ENCODE measurements at regions not wholly inside any gene's neighbourhood (a gene's known extent, or its start where the extent isn't known, plus 50 kb on each side); places are given as distances from the start of the nearest gene placed in this dataset.

DNA sequence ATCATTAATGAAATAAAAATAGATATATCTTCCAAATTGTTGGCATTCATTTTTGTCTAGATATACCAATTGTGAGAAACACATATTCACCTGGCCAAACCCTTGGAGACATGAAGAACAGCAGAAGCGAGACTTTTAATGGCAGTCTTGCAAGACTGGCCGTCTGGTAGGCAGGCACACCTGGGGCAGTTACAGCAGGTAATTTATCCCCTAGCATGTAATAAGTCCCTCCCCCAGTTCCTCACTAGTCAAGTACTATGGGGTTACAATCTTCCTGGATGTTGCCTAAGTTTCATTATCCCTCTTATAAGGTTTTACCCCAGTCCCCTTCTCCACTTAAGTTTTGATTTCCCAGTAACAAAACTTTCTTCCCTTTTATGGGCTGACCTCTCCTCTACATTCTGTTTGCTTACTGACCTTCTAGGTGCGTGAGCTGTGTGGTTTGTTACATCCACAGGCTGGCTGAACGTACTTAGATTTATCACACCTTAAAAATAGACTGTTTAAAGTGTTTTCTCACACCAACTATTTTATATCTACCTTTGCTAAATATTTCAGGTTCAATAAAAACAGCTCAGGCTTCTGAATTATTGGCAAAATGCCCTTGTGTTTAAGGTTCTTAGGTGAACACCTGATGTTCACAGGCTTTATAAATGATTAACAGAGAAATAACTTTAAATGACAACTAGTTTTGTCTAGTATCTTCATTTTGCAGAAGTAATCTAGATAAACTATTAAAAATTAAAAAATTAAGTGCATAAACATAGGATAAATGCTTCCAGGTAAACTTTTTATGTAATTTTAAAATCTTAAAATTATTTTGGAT is 365.0 kb upstream of the TFPI start:
- TF ChIP-seq, protein P1, sequence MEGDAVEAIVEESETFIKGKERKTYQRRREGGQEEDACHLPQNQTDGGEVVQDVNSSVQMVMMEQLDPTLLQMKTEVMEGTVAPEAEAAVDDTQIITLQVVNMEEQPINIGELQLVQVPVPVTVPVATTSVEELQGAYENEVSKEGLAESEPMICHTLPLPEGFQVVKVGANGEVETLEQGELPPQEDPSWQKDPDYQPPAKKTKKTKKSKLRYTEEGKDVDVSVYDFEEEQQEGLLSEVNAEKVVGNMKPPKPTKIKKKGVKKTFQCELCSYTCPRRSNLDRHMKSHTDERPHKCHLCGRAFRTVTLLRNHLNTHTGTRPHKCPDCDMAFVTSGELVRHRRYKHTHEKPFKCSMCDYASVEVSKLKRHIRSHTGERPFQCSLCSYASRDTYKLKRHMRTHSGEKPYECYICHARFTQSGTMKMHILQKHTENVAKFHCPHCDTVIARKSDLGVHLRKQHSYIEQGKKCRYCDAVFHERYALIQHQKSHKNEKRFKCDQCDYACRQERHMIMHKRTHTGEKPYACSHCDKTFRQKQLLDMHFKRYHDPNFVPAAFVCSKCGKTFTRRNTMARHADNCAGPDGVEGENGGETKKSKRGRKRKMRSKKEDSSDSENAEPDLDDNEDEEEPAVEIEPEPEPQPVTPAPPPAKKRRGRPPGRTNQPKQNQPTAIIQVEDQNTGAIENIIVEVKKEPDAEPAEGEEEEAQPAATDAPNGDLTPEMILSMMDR (conservative IDR thresholded peaks at IDR 0.05; ENCODE audit: low read depth, low read length), result no peak
- TF ChIP-seq, protein P2, sequence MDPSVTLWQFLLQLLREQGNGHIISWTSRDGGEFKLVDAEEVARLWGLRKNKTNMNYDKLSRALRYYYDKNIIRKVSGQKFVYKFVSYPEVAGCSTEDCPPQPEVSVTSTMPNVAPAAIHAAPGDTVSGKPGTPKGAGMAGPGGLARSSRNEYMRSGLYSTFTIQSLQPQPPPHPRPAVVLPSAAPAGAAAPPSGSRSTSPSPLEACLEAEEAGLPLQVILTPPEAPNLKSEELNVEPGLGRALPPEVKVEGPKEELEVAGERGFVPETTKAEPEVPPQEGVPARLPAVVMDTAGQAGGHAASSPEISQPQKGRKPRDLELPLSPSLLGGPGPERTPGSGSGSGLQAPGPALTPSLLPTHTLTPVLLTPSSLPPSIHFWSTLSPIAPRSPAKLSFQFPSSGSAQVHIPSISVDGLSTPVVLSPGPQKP (IDR thresholded peaks at IDR 0.05; ENCODE audit: borderline replicate concordance, low read depth, low read length), result no peak
- TF ChIP-seq FOS (IDR thresholded peaks at IDR 0.05; ENCODE audit: low read depth, low read length) (no peak), POLR2A (IDR thresholded peaks at IDR 0.05; ENCODE audit: low read depth, low read length) (no peak), RCOR1 (IDR thresholded peaks at IDR 0.05; ENCODE audit: insufficient replicate concordance, low read length) (no peak), SMC3 (IDR thresholded peaks at IDR 0.05; ENCODE audit: low read depth, low read length) (no peak), RAD21 (IDR thresholded peaks at IDR 0.05; ENCODE audit: low read length) (no peak), BHLHE40 (IDR thresholded peaks at IDR 0.05; ENCODE audit: low read depth, low read length) (no peak), NFE2L2 (IDR thresholded peaks at IDR 0.05; ENCODE audit: low read depth, low read length) (no peak), CEBPB (IDR thresholded peaks at IDR 0.05; ENCODE audit: low read depth, low read length) (no peak), MAZ (IDR thresholded peaks at IDR 0.05; ENCODE audit: borderline replicate concordance, low read depth, low read length) (no peak), RFX5 (IDR thresholded peaks at IDR 0.05; ENCODE audit: low read depth, low read length) (no peak)
- TF ChIP-seq, protein P3, sequence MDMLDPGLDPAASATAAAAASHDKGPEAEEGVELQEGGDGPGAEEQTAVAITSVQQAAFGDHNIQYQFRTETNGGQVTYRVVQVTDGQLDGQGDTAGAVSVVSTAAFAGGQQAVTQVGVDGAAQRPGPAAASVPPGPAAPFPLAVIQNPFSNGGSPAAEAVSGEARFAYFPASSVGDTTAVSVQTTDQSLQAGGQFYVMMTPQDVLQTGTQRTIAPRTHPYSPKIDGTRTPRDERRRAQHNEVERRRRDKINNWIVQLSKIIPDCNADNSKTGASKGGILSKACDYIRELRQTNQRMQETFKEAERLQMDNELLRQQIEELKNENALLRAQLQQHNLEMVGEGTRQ (IDR thresholded peaks at IDR 0.05; ENCODE audit: low read depth, low read length), result no peak
